ENCODE measurements at regions not wholly inside any gene's neighbourhood (a gene's known extent, or its start where the extent isn't known, plus 50 kb on each side); places are given as distances from the start of the nearest gene placed in this dataset.

DNA sequence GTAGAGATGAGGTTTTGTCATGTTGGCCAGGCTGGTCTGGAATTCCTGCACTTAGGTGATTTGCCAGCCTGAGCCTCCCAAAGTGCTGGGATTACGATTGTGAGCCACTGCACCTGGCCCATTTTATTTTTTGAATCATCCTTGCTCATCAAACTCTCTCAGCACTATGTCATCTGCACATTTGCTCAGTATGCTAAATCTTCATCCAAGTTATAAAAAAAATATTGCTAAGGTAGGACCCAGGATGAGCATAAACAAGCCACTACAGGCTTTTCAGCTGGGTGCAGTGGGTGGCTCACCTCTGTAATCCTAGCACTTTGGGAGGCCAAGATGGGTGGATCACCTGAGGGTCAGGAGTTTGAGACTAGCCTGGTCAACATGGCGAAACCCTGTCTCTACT lies 510.1 kb upstream of the LARGE1 start:
- DNase-seq (ENCODE audit: low spot score), result no peak
- TF ChIP-seq, protein P1, sequence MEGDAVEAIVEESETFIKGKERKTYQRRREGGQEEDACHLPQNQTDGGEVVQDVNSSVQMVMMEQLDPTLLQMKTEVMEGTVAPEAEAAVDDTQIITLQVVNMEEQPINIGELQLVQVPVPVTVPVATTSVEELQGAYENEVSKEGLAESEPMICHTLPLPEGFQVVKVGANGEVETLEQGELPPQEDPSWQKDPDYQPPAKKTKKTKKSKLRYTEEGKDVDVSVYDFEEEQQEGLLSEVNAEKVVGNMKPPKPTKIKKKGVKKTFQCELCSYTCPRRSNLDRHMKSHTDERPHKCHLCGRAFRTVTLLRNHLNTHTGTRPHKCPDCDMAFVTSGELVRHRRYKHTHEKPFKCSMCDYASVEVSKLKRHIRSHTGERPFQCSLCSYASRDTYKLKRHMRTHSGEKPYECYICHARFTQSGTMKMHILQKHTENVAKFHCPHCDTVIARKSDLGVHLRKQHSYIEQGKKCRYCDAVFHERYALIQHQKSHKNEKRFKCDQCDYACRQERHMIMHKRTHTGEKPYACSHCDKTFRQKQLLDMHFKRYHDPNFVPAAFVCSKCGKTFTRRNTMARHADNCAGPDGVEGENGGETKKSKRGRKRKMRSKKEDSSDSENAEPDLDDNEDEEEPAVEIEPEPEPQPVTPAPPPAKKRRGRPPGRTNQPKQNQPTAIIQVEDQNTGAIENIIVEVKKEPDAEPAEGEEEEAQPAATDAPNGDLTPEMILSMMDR (IDR thresholded peaks at IDR 0.05; ENCODE audit: extremely low read depth, missing control alignments), result no peak

DNA sequence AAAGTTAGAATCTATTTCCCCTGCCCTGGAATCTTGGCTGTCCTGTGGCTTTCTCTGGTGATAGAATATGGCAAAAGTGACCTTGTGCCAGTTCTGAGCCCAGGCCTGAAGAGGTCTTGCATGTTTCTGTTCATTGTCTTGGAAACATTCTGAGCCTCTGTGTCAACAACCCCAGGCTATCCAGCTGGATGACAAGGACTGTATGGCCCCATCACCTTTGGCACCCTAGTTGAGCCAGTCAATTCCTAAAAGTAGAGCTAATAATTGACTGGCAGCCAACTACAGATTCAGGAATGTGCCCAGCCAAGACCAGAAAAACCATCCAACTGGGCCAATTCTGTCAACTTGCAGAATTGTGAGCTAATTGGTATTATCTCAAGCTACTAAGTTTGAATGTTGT lies 514.1 kb upstream of the LARGE1 start:
- no peak for DNase-seq (ENCODE audit: low spot score)
- TF ChIP-seq, protein P1 (IDR thresholded peaks at IDR 0.05; ENCODE audit: extremely low read depth, missing control alignments), result no peak

DNA sequence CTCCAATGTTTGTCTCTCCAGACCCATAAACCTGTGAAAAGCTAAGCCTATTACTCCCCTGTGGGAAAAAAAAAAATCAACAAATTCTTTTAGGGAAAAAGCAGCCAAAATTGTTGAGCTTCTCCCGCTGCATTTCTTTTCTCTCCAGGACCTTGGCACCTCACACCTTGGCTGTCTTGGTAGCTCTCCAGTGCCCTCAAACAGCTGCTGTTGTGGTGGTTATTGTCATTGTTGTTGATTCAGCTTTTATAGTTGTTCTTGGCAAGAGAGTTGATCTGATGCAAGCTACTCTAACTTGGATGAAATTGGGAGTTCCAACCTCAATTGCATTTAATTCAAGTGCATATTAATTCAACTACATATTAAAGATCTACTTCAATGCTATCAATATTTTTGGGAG lies 516.9 kb upstream of the LARGE1 start:
- TF ChIP-seq, protein P1 (IDR thresholded peaks at IDR 0.05; ENCODE audit: extremely low read depth, missing control alignments), result no peak

DNA sequence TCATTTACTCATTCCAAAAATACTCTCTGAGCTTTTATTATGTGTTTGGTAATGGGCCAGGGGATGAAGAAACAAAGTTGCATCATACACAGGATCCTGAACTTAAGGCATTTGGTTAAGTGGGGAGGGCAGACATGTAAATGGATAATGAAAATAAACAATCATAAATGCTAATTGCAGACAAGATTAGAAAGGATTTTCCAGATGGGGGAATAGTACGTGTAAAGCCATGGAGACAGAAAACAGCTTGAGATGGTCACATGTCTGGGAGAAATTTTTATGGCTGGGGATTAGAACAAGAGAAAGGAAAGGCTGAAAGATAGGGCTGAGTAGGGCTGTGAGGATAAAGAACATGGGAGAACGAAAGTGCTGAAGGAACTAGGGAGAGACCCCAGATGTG lies 534.3 kb upstream of the LARGE1 start:
- TF ChIP-seq, protein P1 (IDR thresholded peaks at IDR 0.05; ENCODE audit: extremely low read depth, missing control alignments), result no peak

More for the DNA sequence above, 516.9 kb upstream of the LARGE1 start:
- no peak for DNase-seq (ENCODE audit: low spot score)

DNA sequence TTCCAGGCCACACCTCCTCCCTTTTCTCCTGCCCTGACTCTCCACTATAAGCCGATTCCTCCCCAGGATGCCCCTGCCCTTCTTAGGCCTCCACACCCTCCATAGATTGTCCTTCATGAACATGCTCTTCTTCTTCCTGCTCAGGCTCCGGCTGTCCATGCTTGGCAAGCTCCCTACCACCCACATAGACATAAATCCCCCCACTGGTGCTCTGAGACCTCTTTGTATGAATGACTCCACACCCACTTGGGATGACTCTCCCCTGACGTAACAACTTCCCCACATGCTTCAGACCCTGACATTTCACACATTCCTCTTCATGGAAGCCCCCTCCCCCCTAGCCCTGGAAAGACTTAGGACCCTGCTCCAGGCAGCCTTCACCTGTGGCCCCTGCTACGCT lies 542.5 kb upstream of the LARGE1 start:
- TF ChIP-seq, protein P1 (IDR thresholded peaks at IDR 0.05; ENCODE audit: extremely low read depth, missing control alignments), result no peak
- no peak for DNase-seq (ENCODE audit: low spot score)

More for the DNA sequence above, 534.3 kb upstream of the LARGE1 start:
- no peak for DNase-seq (ENCODE audit: low spot score)

DNA sequence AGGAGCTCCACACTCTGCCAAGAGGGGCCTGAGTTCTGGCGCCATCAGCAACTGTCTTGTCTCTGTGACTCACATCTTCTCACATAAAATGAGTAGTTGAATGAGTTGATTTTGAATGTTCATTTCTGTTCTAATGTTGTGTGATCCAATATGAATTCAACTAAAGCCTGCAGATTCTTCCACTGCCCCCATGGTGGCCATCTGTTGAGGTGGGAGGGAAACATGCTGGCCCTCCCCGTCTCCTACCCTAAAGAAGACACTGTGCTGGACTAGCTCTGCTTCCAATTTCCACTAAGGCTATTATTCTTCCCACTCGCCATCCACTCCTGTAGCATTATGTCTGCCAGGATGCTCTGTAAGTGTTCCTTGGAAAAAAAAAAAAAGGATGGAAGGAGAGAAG lies 555.6 kb upstream of the LARGE1 start:
- no peak for DNase-seq (ENCODE audit: low spot score)
- TF ChIP-seq, protein P1 (IDR thresholded peaks at IDR 0.05; ENCODE audit: extremely low read depth, missing control alignments), result no peak

DNA sequence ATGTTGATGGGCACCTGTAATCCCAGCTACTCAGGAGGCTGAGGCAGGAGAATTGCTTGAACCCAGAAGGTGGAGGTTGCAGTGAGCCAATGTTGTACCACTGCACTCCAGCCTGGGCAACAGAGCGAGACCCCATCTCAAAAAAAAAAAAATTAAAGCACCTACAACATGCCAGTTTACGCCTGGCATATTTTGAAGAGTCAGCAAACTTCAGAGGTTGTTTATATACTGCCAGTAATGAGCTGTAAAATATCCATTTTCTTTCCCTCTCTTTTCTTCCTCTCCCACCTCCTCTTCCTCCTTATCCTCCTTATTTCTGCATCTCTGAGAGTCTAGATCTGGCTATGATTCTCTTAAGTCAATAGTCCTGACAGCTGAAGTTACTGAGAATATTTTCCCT lies 556.5 kb upstream of the LARGE1 start:
- TF ChIP-seq, protein P1 (IDR thresholded peaks at IDR 0.05; ENCODE audit: extremely low read depth, missing control alignments), result no peak
- DNase-seq (ENCODE audit: low spot score), result no peak

Data from GM20000 (cell line).